C4-2B (cell line): ENCODE measurements at regions not wholly inside any gene's neighbourhood (a gene's known extent, or its start where the extent isn't known, plus 50 kb on each side); places are given as distances from the start of the nearest gene placed in this dataset.

Experiments
- CTCF ChIP-seq: fragments of 450-650 bp; conservative IDR thresholded peaks from 2 replicates; pipeline ENCODE4 v1.5.1; 2017; ENCODE audit warnings: mild to moderate bottlenecking
- ZFX ChIP-seq: fragments of 450-650 bp; IDR thresholded peaks from 2 replicates; pipeline ENCODE4 v1.6.1; 2017

- no peak for TF ChIP-seq CTCF
- TF ChIP-seq ZFX, result no peak
Measured at GRCh38 chr2:37583867-37584266, 87.6 kb downstream of the CDC42EP3 start.
